ENCODE measurements at regions not wholly inside any gene's neighbourhood (a gene's known extent, or its start where the extent isn't known, plus 50 kb on each side); places are given as distances from the start of the nearest gene placed in this dataset.

DNA sequence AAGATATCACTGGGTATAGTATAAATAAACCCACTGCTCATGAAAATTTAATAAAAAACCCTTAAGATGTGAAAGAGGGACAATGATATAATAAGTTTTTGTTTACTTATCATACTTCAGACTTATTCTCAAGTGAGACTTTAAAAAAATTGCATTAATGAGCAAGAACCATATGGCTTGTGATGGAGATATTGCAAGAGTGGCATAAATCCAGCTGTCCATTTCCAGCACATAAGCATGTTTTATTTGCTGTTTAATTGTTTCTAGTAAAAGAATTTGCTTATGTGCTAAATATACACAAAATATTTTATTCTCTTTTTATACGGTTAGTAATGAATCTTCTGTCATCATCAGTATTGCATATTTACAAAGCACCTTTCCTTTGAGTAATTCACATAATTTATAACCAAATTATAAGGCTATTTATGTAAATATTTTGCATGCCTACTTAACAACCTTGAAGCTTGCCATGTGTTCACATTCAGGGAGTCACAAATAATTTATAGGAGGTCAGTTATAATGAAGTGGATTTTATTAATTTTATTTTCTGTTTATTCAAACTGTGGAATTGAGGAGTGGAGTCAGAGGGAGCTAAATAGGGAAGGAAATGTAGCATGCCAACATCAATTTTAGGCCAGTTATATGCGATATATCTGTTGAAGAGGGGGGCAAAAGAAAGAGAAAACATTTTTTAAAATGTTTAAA lies 318.5 kb upstream of the CWC22 start:
- no peak overlapping the region for H2AFZ ChIP-seq (ENCODE audit: low read length)
- DNase-seq (no peak), ATAC-seq (no peak)
- BruUV-seq (replicated peaks): no TSS peak
- H3K79me2 ChIP-seq (ENCODE audit: low read length): no peaks in the 10 kb centered on the region
- H4K20me1 ChIP-seq (ENCODE audit: low read length): no peaks in the 10 kb centered on the region
- no peaks in the 10 kb centered on the region for H3K36me3 ChIP-seq (ENCODE audit: low read depth, low read length)
- H3F3A ChIP-seq (ENCODE audit: low read length, unreplicated experiment): no peaks in the 10 kb centered on the region
- no peaks in the 10 kb centered on the region; the same call in 1 of the 2 replicates for H3K4me1 ChIP-seq (ENCODE audit: insufficient read depth, low read length)
- H3K27me3 ChIP-seq (ENCODE audit: low read length): no peaks in the 10 kb centered on the region
- no peak overlapping the region for H3K4me2 ChIP-seq (ENCODE audit: low read length)
- ChIA-PET POLR2A (ENCODE audit: unreplicated experiment) (interaction anchor here (0.6 kb wide), 1 partner anchor 143 kb away, joined by 4 read pairs; no protein-coding TSS in a partner anchor), CTCF (no interaction called here)
- H3K4me3 ChIP-seq (ENCODE audit: low read length): no peak overlapping the region
- TF ChIP-seq EZH2 (IDR thresholded peaks at IDR 0.05; ENCODE audit: low read length, unreplicated experiment) (no peak), EZH2phosphoT487 (IDR thresholded peaks at IDR 0.05; ENCODE audit: borderline replicate concordance, low read length) (no peak), CTCF (conservative IDR thresholded peaks at IDR 0.05; ENCODE audit: low read depth, low read length) (no peak)
- no peaks in the 10 kb centered on the region for H3K9me3 ChIP-seq (ENCODE audit: low read length)
- H3K9ac ChIP-seq (ENCODE audit: low read length): no peak overlapping the region
- H3K27ac ChIP-seq (ENCODE audit: low read length): no peak overlapping the region
- intact Hi-C loops (cut with micrococcal nuclease): no loop called here
- no peaks in the 10 kb centered on the region for H3K9me2 ChIP-seq (replicated peaks; ENCODE audit: low read length)

GRCh38 chr2:180324182-180324581 lies 317.1 kb upstream of the CWC22 start:
- TF ChIP-seq EZH2 (IDR thresholded peaks at IDR 0.05; ENCODE audit: low read length, unreplicated experiment) (no peak), CTCF (conservative IDR thresholded peaks at IDR 0.05; ENCODE audit: low read depth, low read length) (no peak), EZH2phosphoT487 (IDR thresholded peaks at IDR 0.05; ENCODE audit: borderline replicate concordance, low read length) (no peak)
- ATAC-seq (no peak), DNase-seq (no peak)
- ChIA-PET CTCF (no interaction called here), POLR2A (ENCODE audit: unreplicated experiment) (no interaction called here)
- Histone ChIP-seq H3K9ac (ENCODE audit: low read length) (no peak overlapping the region), H3K79me2 (ENCODE audit: low read length) (no peaks in the 10 kb centered on the region), H3K4me3 (ENCODE audit: low read length) (no peak overlapping the region), H3K4me2 (ENCODE audit: low read length) (no peak overlapping the region), H3K36me3 (ENCODE audit: low read depth, low read length) (no peaks in the 10 kb centered on the region), H3K27me3 (ENCODE audit: low read length) (no peaks in the 10 kb centered on the region), H3K27ac (ENCODE audit: low read length) (no peak overlapping the region), H2AFZ (ENCODE audit: low read length) (no peak overlapping the region), H3K9me3 (ENCODE audit: low read length) (no peaks in the 10 kb centered on the region), H3F3A (ENCODE audit: low read length, unreplicated experiment) (no peaks in the 10 kb centered on the region), H3K9me2 (replicated peaks; ENCODE audit: low read length) (no peaks in the 10 kb centered on the region), H3K4me1 (ENCODE audit: insufficient read depth, low read length) (no peaks in the 10 kb centered on the region; the same call in 1 of the 2 replicates), H4K20me1 (ENCODE audit: low read length) (no peaks in the 10 kb centered on the region)
- intact Hi-C loops (cut with micrococcal nuclease): no loop called here
- BruUV-seq (replicated peaks): no TSS peak

DNA sequence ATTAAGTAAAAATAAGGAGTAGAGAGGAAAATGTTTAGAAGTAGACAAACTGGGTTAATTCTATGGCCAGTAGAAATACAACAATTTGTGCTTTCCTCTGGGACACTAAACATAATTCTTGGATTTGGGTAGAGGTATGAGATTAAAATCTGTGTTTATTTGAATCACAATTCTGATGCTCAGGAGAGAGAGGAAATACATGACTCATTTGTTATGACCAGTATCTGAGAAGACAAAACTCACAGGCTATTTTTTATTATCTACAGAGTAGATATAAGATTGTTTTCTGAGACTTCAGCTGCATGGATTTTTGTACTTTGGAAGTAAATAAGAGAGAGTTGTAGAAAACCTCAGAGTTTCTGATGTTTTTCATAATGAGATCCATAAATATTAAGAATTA lies 315.7 kb upstream of the CWC22 start:
- Histone ChIP-seq H3K9me2 (replicated peaks; ENCODE audit: low read length) (no peaks in the 10 kb centered on the region), H3K4me1 (ENCODE audit: insufficient read depth, low read length) (no peaks in the 10 kb centered on the region; the same call in 1 of the 2 replicates), H3K4me2 (ENCODE audit: low read length) (no peak overlapping the region), H3K27me3 (ENCODE audit: low read length) (no peaks in the 10 kb centered on the region), H3F3A (ENCODE audit: low read length, unreplicated experiment) (no peaks in the 10 kb centered on the region), H3K9me3 (ENCODE audit: low read length) (no peaks in the 10 kb centered on the region), H3K4me3 (ENCODE audit: low read length) (no peak overlapping the region), H3K36me3 (ENCODE audit: low read depth, low read length) (no peaks in the 10 kb centered on the region), H3K27ac (ENCODE audit: low read length) (no peak overlapping the region), H3K79me2 (ENCODE audit: low read length) (no peaks in the 10 kb centered on the region), H3K9ac (ENCODE audit: low read length) (no peak overlapping the region), H4K20me1 (ENCODE audit: low read length) (no peaks in the 10 kb centered on the region), H2AFZ (ENCODE audit: low read length) (no peak overlapping the region)
- intact Hi-C loops (cut with micrococcal nuclease): loop anchor here (1.0 kb wide), 1 partner anchor 197 kb away; no protein-coding TSS in a partner anchor
- ChIA-PET CTCF (interaction anchor here (0.6 kb wide), 1 partner anchor 416 kb away, joined by 3 read pairs; no protein-coding TSS in a partner anchor), POLR2A (ENCODE audit: unreplicated experiment) (no interaction called here)
- DNase-seq: peak; percentile 61
- no peak for TF ChIP-seq EZH2phosphoT487 (IDR thresholded peaks at IDR 0.05; ENCODE audit: borderline replicate concordance, low read length)
- TF ChIP-seq CTCF (conservative IDR thresholded peaks at IDR 0.05; ENCODE audit: low read depth, low read length): no peak
- TF ChIP-seq EZH2 (IDR thresholded peaks at IDR 0.05; ENCODE audit: low read length, unreplicated experiment): no peak
- peak; percentile 91 for ATAC-seq
- BruUV-seq (replicated peaks): no TSS peak
